HEK293 (cell line): ENCODE measurements at regions not wholly inside any gene's neighbourhood (a gene's known extent, or its start where the extent isn't known, plus 50 kb on each side); places are given as distances from the start of the nearest gene placed in this dataset.
A peak's percentile ranks its signal among the peaks of the same experiment; 100 is the strongest.

Experiments used
- CTCF ChIA-PET: fragments of 350-600 bp; formaldehyde crosslinking; extraction: SDS; loops from one replicate; lab custom pipeline; 2021; ENCODE audit warnings: antibody characterized with exemption; lab: Yijun Ruan, JAX
- POLR2A ChIA-PET: fragments of 300-600 bp; formaldehyde crosslinking; extraction: SDS; loops from one replicate; lab custom pipeline; 2020; ENCODE audit warnings: antibody characterized with exemption, inconsistent platforms; lab: Yijun Ruan, JAX
- H3K27ac ChIP-seq: fragments of 200-500 bp; sonication (Bioruptor generic); 2 replicates; pipeline ENCODE4 v1.5.1; 2014; ENCODE audit warnings: low read depth, low read length, control low read depth, inconsistent platforms; ENCODE audit errors: extremely low read depth
- H3K36me3 ChIP-seq, 2 experiments: fragments of 200-500 bp in 1 of 2; sonication (Bioruptor generic) in 1 of 2; 1 replicate in 1 of 2; 2 replicates in 1 of 2; pipeline ENCODE4 v1.5.1; 2014 to 2017; ENCODE audit warnings: inconsistent platforms in 2 of 2, low read length in 2 of 2; ENCODE audit not compliant: control insufficient read depth in 2 of 2, insufficient read depth in 1 of 2
- H3K4me1 ChIP-seq: fragments of 200-500 bp; sonication (Bioruptor generic); 2 replicates; pipeline ENCODE4 v1.5.1; 2014; ENCODE audit warnings: mild to moderate bottlenecking, low read length, inconsistent platforms; ENCODE audit not compliant: control insufficient read depth, insufficient read depth
- H3K4me3 ChIP-seq: 2 replicates; pipeline ENCODE4 v1.5.1; 2011; ENCODE audit warnings: low read depth, mild to moderate bottlenecking, control low read depth, low read length, moderate library complexity
- H3K9me3 ChIP-seq: fragments of 200-500 bp; sonication (Bioruptor generic); 2 replicates; pipeline ENCODE4 v1.5.1; 2014; ENCODE audit warnings: low read depth, low read length, inconsistent platforms; ENCODE audit not compliant: control insufficient read depth, insufficient read depth
- AEBP2 ChIP-seq: fragments of 450-650 bp; formaldehyde crosslinking; IDR thresholded peaks from 2 replicates; pipeline ENCODE4 v1.5.1; 2016; ENCODE audit warnings: missing biosample characterization, missing genetic modification characterization, borderline replicate concordance
- KLF17 ChIP-seq: fragments of 450-650 bp; formaldehyde crosslinking; IDR thresholded peaks from 2 replicates; pipeline ENCODE4 v1.5.1; 2016; ENCODE audit warnings: missing biosample characterization, missing genetic modification characterization
- MYNN ChIP-seq: fragments of 450-650 bp; formaldehyde crosslinking; IDR thresholded peaks from 2 replicates; pipeline ENCODE4 v1.5.1; 2016; ENCODE audit warnings: missing biosample characterization, missing genetic modification characterization, borderline replicate concordance
- SETDB1 ChIP-seq: IDR thresholded peaks from one replicate; pipeline ENCODE4 v1.6.1; 2017; ENCODE audit warnings: mild to moderate bottlenecking, low read length, moderate library complexity, mixed read lengths; ENCODE audit not compliant: insufficient read length
- YY1 ChIP-seq: fragments of 450-650 bp; formaldehyde crosslinking; IDR thresholded peaks from 2 replicates; pipeline ENCODE4 v1.5.1; 2018; ENCODE audit warnings: missing biosample characterization, missing genetic modification characterization
- ZBTB44 ChIP-seq: fragments of 450-650 bp; IDR thresholded peaks from 2 replicates; pipeline ENCODE4 v1.5.1; 2018; ENCODE audit warnings: missing biosample characterization, mild to moderate bottlenecking, missing genetic modification characterization
- ZBTB7A ChIP-seq: fragments of 450-650 bp; formaldehyde crosslinking; IDR thresholded peaks from 2 replicates; pipeline ENCODE4 v1.5.1; 2016; ENCODE audit warnings: low read depth, missing biosample characterization, missing genetic modification characterization
- ZFP41 ChIP-seq: fragments of 450-650 bp; formaldehyde crosslinking; IDR thresholded peaks from 2 replicates; pipeline ENCODE4 v1.5.1; 2016; ENCODE audit warnings: missing biosample characterization, missing genetic modification characterization, borderline replicate concordance
- ZNF140 ChIP-seq: fragments of 450-650 bp; formaldehyde crosslinking; IDR thresholded peaks from 2 replicates; pipeline ENCODE4 v1.5.1; 2016; ENCODE audit warnings: missing biosample characterization, missing genetic modification characterization
- ZNF19 ChIP-seq: fragments of 450-650 bp; formaldehyde crosslinking; IDR thresholded peaks from 2 replicates; pipeline ENCODE4; 2016; ENCODE audit warnings: missing biosample characterization, missing genetic modification characterization, low read depth
- ZNF223 ChIP-seq: fragments of 450-650 bp; formaldehyde crosslinking; IDR thresholded peaks from 2 replicates; pipeline ENCODE4 v1.5.1; 2016; ENCODE audit warnings: missing biosample characterization, missing genetic modification characterization
- ZNF311 ChIP-seq: fragments of 450-650 bp; formaldehyde crosslinking; IDR thresholded peaks from 2 replicates; pipeline ENCODE4 v1.5.1; 2017; ENCODE audit warnings: missing biosample characterization, missing genetic modification characterization, borderline replicate concordance
- ZNF529 ChIP-seq: fragments of 450-650 bp; formaldehyde crosslinking; IDR thresholded peaks from 2 replicates; pipeline ENCODE4 v1.5.1; 2017; ENCODE audit warnings: missing genetic modification characterization, missing biosample characterization; ENCODE audit not compliant: insufficient replicate concordance
- ZNF530 ChIP-seq: fragments of 450-650 bp; formaldehyde crosslinking; IDR thresholded peaks from 2 replicates; pipeline ENCODE4 v1.5.1; 2016; ENCODE audit warnings: low read depth, missing biosample characterization, missing genetic modification characterization
- ZNF560 ChIP-seq: fragments of 450-650 bp; formaldehyde crosslinking; IDR thresholded peaks from 2 replicates; pipeline ENCODE4 v1.5.1; 2017; ENCODE audit warnings: missing biosample characterization, missing genetic modification characterization, borderline replicate concordance
- ZNF571 ChIP-seq: fragments of 450-650 bp; formaldehyde crosslinking; IDR thresholded peaks from 2 replicates; pipeline ENCODE4 v1.5.0; 2017; ENCODE audit warnings: missing biosample characterization, missing genetic modification characterization
- ZNF596 ChIP-seq: fragments of 450-650 bp; IDR thresholded peaks from 2 replicates; pipeline ENCODE4 v1.5.0; 2018; ENCODE audit warnings: missing biosample characterization, mild to moderate bottlenecking, missing genetic modification characterization, moderate library complexity
- ZNF624 ChIP-seq: fragments of 450-650 bp; formaldehyde crosslinking; IDR thresholded peaks from 2 replicates; pipeline ENCODE4 v1.5.1; 2017; ENCODE audit warnings: missing biosample characterization, missing genetic modification characterization
- TF ChIP-seq, protein P1 (sequence below): fragments of 450-650 bp; formaldehyde crosslinking; IDR thresholded peaks from 2 replicates; pipeline ENCODE4 v1.5.1; 2016; ENCODE audit warnings: missing biosample characterization, missing genetic modification characterization

- Histone ChIP-seq H3K27ac (no peak overlapping the region), H3K9me3 (no peaks in the 10 kb centered on the region), H3K4me1 (no peaks in the 10 kb centered on the region), H3K36me3 (no peaks in the 10 kb centered on the region), H3K4me3 (no peak overlapping the region)
- POLR2A ChIA-PET, result no interaction called here
- CTCF ChIA-PET, result interaction anchor here (0.6 kb wide), 1 partner anchor 76 kb away, joined by 4 read pairs; no protein-coding TSS in a partner anchor
- TF ChIP-seq ZNF140 (tag by site-specific recombination) (no peak), ZNF529 (tag by site-specific recombination) (peak; percentile 63), SETDB1 (peak; percentile 46)
These were observed 70.4 kb upstream of the VCAM1 start for GRCh38 chr1:100649146-100649545.

- H3K27ac ChIP-seq, result no peak overlapping the region
- CTCF ChIA-PET, result interaction anchor here (0.9 kb wide), 1 partner anchor 162 kb away, joined by 4 read pairs; no protein-coding TSS in a partner anchor
- H3K9me3 ChIP-seq, result no peaks in the 10 kb centered on the region
- H3K4me3 ChIP-seq, result no peak overlapping the region
- no peaks in the 10 kb centered on the region for H3K36me3 ChIP-seq
- TF ChIP-seq ZNF530 (tag by site-specific recombination), result no peak
- TF ChIP-seq YY1, result no peak
- no peak for TF ChIP-seq ZNF596 (tag by site-specific recombination)
- no peak for TF ChIP-seq ZNF311
- TF ChIP-seq ZNF571, result no peak
- no peak for TF ChIP-seq ZNF223 (tag by site-specific recombination)
- TF ChIP-seq ZBTB44, result no peak
- no peak for TF ChIP-seq ZNF624
- no peak for TF ChIP-seq KLF17 (tag by site-specific recombination)
- TF ChIP-seq ZBTB7A, result no peak
- no peak for TF ChIP-seq AEBP2 (tag by site-specific recombination)
- TF ChIP-seq ZNF560 (tag by site-specific recombination), result no peak
- TF ChIP-seq MYNN (tag by site-specific recombination), result no peak
- no peak for TF ChIP-seq ZNF19 (tag by site-specific recombination)
- TF ChIP-seq, protein P1, sequence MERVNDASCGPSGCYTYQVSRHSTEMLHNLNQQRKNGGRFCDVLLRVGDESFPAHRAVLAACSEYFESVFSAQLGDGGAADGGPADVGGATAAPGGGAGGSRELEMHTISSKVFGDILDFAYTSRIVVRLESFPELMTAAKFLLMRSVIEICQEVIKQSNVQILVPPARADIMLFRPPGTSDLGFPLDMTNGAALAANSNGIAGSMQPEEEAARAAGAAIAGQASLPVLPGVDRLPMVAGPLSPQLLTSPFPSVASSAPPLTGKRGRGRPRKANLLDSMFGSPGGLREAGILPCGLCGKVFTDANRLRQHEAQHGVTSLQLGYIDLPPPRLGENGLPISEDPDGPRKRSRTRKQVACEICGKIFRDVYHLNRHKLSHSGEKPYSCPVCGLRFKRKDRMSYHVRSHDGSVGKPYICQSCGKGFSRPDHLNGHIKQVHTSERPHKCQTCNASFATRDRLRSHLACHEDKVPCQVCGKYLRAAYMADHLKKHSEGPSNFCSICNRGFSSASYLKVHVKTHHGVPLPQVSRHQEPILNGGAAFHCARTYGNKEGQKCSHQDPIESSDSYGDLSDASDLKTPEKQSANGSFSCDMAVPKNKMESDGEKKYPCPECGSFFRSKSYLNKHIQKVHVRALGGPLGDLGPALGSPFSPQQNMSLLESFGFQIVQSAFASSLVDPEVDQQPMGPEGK, result no peak
- TF ChIP-seq ZFP41 (tag by site-specific recombination), result no peak
- H3K4me1 ChIP-seq, result no peaks in the 10 kb centered on the region
- POLR2A ChIA-PET, result no interaction called here
These were observed 61.4 kb upstream of the VCAM1 start for GRCh38 chr1:100657876-100658715.
